GM12873 (cell line): ENCODE measurements at regions not wholly inside any gene's neighbourhood (a gene's known extent, or its start where the extent isn't known, plus 50 kb on each side); places are given as distances from the start of the nearest gene placed in this dataset.

Experiments
- CTCF ChIP-seq: IDR thresholded peaks from 2 replicates; pipeline ENCODE4 v1.5.1; 2012; ENCODE audit warnings: low read depth, mild to moderate bottlenecking, moderate library complexity, low read length, control low read depth; ENCODE audit not compliant: insufficient read depth; ENCODE audit errors: missing control alignments

DNA sequence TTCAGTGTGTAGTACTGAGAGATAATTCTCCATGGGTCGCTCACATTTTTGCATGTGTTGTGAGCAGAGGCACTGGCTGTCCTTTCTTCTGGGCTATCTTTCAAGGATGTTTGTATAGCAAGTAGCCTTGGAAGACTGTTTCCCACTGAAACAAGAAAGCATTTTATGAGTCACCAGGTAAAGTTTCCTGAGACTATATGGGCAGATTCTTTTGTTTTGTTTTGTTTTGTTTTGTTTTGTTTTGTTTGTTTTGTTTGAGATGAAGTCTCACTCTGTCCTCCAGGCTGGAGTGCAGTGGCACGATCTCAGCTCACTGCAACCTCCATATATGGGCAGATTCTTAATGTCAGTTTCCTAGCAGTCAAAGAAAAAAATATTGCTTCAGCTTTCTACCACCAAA, 912.6 kb downstream of the TTLL7 start:
- TF ChIP-seq CTCF = no peak

DNA sequence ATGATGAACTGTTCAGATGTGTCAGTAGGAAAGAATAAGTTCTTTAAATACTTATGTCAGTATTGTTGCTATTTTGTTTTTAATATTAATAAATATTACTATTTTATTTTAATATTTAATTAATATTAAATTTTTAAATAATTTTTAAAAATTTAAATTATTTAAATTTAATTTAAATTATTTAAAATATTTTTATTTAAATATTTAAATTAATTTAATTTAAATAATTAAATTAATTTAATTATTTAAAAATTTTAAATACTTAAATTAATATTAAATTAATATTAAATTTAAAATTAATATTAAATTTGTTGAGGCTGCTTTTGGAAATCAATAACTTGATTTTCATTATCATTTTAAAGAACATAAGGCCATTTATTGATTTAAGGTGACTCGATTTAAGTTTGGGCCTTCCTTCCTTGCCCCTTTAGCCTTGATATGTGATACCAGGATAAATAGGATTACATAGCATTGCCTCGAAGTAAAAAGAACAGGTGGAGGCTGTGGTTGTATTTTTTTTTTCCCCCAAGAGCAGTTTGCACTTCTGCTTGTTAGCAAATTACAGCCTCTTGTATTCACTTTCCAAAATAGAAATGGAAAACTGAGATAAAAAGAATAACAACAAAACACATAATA, 915.2 kb downstream of the TTLL7 start:
- no peak for TF ChIP-seq CTCF

GRCh38 chr1:83077411-83077810, 921.5 kb downstream of the TTLL7 start:
- TF ChIP-seq CTCF = no peak

DNA sequence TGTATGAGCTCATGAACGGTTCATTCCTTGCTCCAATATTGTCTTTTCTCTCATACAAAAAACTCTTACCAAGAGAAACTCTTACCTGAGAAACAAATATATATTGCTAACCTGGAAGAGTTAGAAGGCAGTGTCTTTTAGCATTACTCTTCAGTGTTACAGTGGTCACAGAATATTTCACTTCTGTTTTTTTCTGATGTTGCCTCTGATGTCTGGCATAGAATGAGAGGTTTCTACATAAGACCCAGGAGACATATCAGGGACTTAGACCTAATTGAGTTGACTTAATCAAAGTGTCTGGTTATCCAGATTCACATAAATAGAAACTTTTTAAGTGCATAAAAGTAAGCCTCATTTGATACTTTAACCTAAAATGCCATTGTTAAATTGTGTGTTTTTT, 923.8 kb downstream of the TTLL7 start:
- TF ChIP-seq CTCF = no peak

GRCh38 chr1:83067954-83068353, 931.0 kb downstream of the TTLL7 start:
- no peak for TF ChIP-seq CTCF

DNA sequence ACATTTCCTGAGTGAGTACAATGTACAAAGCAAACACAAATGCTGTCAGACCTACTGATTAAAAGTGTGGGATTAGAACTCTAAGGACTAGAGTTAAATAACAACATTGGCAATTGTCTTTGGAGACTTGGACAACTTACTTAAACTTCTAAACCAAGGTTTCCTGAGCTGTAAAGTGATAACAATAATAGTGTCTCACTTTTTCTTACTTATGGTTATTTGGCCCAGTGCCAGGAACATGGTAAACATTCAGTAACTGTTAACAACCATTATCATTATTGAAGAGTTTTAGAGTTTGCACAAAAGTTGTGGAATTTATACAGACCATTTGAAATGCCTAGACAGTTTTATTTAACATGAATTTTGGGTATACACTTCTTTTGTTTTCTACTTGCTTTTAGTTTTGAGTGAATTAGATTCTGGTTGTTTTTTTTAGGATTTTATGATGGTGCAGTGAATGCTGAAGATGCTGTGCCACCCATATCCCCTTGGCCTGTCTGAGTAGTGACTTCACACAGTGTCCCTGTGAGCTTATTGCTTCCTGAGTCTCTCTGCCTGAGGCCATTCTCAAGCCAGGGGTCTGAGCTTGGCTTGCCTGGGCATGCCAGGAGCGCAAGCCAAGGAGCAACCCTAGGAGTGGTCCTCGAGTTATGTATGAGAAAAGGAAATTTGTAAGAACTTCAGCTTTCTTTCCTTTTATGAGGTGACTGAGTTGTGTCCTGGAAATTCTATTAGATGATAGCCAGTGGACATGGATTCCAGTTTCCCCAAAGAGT, 932.8 kb downstream of the TTLL7 start:
- TF ChIP-seq CTCF = no peak

DNA sequence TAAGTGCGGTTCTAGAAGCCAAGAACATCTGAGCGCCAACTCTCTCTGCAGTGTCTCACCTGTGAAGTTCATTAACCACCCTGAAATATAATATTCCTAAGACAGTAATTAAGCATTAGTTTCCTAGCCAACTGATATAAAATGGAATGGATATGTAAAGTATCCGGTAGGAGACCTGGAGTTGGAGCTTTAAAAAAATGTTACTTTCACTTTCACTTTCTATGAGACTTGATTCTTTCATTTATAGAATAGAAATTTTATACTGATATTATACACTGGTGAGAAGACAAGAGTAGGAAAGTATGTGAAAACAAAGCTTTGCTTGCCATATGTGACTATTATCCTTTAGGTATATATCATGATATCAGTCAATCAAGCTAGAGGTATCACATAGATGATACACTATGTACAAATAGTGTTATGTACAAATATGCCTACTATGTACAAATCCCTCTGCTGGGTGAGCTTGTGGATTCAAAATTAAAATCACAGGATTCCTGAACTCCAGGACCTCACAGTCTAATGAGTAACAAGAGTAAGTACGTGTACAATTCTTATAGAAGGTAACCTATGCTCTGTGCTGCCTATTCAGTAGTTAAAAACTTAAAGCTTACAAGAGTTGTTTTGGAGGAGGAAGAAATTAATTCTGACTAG, 934.2 kb downstream of the TTLL7 start:
- no peak for TF ChIP-seq CTCF
